Astrocyte (in vitro differentiated cells and primary cell): ENCODE measurements at regions not wholly inside any gene's neighbourhood (a gene's known extent, or its start where the extent isn't known, plus 50 kb on each side); places are given as distances from the start of the nearest gene placed in this dataset.

Experiments used
- CTCF ChIP-seq: IDR thresholded peaks from 2 replicates; pipeline ENCODE4 v1.5.1; 2011; ENCODE audit warnings: low read depth, mild to moderate bottlenecking, inconsistent platforms, low read length, moderate library complexity; ENCODE audit not compliant: insufficient read depth
- EZH2 ChIP-seq: IDR thresholded peaks from 2 replicates; pipeline ENCODE4 v1.6.1; 2012; ENCODE audit warnings: mild to moderate bottlenecking, low read length, inconsistent platforms; ENCODE audit not compliant: insufficient read depth

GRCh38 chr3:75886971-75887526 is 101.7 kb upstream of the ZNF717 start:
- TF ChIP-seq CTCF (no peak), EZH2 (no peak)
